HG02610 (cell line): ENCODE measurements at regions not wholly inside any gene's neighbourhood (a gene's known extent, or its start where the extent isn't known, plus 50 kb on each side); places are given as distances from the start of the nearest gene placed in this dataset.

ENCODE experiments used
- ATAC-seq: cut with Tn5 transposase; IDR thresholded peaks from one replicate; pipeline ENCODE4 v1.9.1; 2021; ENCODE audit warnings: mild to moderate bottlenecking, moderate library complexity; ENCODE audit not compliant: unreplicated experiment

GRCh38 chr2:58527647-58528046, 286.5 kb upstream of the FANCL start:
- ATAC-seq = no peak

DNA sequence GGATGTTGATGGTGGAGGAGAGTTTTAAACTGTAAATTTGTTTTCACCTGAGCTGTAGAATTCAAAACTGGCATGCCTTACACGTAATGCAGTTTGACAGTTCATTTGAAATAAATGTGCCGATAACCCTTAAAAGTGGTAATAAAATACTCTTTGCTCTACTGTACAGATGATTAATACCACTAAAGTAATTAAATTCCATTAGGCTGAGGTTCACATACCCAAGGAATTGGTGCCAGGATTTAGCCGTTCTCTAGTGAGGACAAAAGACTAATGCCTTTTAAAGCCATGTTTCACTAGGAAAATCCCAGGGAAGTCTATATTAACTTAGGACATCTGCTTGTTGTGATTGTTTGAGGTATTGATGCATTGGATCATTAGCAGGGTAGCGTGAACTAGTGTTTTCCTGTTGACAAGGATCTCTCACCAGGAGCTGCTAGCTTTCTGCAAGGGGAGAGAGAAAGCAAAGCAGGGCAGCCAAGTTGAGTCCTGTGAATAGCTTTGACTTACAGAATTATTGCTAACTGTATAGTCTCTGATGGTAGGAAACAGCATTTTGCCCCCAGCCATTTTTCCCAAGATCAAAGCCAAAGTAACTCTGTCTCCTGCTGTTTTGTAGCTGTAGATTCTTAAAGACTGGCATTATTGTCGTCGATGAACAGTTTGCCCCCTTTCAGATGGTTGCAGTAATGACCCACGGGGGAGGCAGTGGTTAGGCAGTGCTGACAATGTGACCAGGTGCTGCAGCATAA, 280.9 kb upstream of the FANCL start:
- no peak for ATAC-seq

GRCh38 chr2:58520903-58521302, 279.8 kb upstream of the FANCL start:
- ATAC-seq = no peak

GRCh38 chr2:58517881-58518280, 276.8 kb upstream of the FANCL start:
- ATAC-seq = no peak

- ATAC-seq = no peak
Measured at GRCh38 chr2:58516695-58517094, 275.6 kb upstream of the FANCL start.

- ATAC-seq = no peak
Measured at GRCh38 chr2:58515827-58516573, 274.9 kb upstream of the FANCL start.

DNA sequence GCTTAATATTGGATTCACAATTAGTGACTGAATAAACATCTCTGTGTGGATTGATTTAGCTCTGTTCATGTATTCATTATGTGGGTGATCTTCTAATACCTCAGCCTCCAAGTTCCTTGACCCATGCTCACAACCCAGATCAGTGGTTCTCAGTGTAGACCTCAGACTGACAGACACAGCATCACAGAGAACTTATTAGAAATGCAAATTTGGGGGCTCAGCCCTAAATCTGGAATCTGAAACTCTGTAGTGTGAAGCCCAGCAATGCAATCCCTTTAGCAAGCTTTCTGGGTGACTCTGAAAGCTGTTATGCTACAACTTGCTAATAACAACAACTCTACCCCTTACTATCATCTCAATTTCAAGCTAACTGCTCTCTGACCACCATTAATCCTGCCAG, 273.1 kb upstream of the FANCL start:
- ATAC-seq = peak; percentile 74

- ATAC-seq = no peak
Measured at GRCh38 chr2:58512878-58513277, 271.8 kb upstream of the FANCL start.

DNA sequence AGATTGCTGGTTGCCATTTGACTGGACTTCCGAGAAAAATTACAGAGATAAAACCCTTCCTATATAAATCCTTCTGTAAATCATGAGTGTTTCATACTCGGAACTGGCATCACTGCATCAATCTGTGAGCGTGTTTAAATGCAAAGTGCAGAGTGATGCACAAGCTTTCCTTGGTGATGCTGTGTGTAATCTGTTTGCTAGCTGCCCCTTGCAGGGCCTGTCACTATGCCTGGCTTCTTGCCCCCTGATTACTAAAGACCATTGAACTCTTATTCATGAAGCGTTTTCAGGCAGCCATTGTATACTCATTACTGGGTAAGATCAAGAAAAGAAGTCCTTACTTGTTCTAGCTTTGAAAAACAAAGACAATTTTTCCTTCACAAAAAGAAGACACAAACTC, 266.9 kb upstream of the FANCL start:
- no peak for ATAC-seq

GRCh38 chr2:58503918-58504317, 262.8 kb upstream of the FANCL start:
- no peak for ATAC-seq

DNA sequence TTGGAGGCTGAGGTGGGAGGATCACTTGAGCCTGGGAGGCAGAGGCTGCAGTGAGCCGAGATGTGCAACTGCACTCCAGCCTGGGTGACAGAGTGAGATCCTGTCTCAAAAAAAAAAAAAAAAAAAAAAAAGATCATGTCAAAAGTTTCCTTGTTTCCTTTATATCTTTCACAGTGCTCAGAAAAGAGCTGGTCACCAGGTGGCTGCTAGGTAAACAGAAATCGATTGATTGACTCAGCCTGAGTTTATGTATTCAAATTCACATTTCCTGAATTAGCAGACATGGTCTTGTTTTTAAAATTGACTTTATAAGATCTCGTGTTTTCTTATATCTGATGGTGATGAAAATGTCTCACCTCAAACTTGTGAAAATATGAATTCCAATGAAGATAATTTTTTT, 261.8 kb upstream of the FANCL start:
- ATAC-seq = no peak

DNA sequence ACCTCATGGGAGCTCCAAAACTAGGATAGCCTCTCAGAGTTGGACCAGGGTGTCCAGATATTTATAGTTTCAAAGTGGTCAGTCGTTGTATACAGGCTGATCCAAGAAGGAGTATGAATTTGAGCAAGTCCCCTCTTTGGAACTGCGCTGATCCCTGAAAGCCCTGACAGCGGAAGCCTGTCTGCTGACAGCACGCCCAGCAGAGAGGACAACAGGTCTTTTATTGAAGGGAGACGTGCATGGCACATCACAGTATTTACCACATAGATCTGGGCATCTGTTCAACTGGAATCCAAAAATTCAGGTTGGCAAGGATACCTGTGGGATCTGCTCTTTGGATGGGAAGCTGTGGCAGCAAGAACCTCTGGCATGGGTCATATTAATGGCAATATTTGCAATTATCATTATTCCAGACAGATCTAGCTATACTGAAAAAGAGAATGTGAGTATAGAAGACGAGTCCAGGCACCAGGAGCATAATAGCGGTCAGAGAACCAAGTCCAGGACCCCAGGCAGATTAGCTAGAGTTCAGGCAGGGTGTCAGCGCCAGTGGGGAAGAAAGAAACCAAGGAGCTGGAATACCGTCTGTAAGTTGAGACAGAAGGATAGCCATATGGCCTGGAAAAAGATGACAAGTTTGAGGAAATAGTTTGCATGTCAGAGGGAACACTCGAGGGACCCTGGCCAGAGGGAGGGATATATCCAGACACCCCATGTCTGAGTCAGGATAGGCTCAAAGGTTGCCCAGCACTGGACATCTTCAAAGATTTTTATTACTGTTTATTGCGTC, 260.4 kb upstream of the FANCL start:
- ATAC-seq = no peak

DNA sequence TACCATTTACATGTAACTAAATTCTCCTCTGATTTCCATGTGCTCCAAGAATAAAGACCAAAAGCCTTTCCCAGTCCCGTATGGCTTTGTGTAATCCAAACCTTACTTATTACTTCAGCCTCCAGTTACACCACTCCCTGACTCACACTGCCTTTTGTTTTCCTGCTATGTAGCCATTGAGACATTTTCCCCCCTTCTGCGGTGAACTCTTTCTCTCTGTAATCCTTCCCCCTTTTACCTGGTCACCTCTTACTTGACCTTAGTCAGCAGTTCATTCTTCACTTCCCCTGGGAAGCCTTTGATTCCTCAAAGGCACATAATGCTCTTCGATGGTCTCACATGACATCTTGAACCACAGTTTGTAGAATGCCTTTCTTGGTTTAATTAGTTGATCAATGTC, 256.0 kb upstream of the FANCL start:
- ATAC-seq = no peak

DNA sequence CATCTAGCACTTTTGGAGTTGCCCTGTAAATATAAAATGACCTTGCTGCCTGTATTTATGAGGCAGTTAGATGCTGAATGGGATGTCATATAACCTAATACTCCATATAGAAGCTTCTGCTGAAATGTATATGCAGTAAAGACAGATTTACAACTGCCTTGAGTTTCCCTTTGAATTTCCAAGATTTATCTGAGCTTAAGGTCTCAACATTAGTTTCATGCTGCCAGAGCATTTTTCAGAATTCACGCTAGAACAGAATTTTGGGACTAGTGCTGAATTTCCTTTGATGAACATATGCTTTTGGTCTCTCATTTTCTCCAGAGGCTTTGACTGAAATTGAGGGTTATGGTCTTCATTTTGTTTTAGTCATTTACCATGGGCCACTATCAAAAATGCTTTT, 254.7 kb upstream of the FANCL start:
- ATAC-seq = no peak

GRCh38 chr2:58494071-58494501, 253.0 kb upstream of the FANCL start:
- ATAC-seq = no peak

DNA sequence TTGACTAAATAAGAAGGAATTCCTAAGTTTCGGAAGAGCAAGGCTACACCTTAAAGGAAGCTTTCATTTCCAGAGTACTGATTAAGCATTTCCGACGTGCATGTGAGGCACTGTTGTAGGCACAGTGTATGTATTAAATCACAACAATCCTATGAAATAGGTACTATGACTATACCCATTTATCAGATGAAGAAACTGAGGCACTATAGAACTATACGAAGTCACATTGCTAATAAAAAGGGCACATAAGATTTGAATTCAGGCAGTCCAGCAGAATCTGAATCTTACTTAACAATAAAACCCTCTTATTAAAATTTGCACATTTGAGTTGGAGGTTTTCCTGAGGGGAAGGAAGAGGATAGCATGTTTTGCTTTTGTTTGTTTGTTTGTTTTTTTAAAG, 243.5 kb upstream of the FANCL start:
- ATAC-seq = no peak

DNA sequence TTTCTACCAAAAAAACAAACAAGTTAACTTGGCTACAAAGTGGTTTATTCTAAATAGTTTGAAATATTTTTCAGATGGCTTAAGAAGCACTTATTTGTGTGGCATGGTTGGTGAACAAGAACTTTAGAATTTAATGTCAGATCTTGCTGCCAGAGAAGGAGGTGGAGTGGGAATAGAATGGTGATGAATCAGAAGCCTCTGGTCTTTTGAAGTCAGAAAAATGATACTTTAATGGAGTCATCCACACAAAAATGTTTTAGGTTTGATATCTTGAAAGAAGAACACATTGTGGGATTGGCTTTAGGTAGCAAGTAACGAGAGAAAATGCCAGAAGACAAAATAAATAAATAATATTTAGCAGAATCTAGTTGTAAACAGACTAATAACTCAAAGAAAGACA, 243.1 kb upstream of the FANCL start:
- ATAC-seq = no peak

- ATAC-seq = no peak
Measured at GRCh38 chr2:58483307-58483706, 242.2 kb upstream of the FANCL start.

DNA sequence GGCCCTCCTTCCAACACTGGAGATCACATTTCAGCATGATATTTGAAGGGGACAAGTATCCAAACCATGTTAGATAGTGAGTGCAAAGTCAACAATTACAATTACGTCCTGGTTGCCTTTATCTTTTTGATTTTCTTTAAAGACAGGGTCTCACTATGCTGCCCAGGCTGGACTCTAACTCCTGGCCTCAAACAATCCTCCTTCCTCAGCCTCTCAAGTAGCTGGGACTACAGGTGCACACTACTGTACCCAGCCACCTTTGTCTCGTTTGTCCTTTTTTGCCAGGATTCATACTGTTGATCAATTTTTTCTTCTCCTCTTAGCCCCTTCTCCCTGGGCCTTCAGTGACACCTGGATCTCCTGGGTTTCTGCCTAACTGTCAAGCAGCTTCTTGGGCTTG, 240.5 kb upstream of the FANCL start:
- ATAC-seq = no peak

DNA sequence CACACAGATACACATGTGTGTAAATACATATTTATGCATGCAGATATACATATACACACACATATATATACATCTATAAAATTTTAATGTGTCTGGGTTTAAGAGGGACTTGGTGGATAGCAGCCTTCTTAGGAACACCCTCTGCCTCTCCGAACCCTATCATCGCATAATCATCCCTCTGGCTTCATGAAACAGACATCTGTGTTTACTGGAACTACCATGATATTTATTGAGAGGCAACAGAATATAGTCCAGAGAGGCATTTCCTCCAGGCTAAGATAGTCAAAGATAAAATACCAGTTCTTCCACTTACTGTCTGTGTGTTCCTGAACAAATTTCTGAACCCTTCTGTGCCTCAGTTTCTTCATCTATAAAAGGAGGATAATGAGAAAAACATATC, 239.0 kb upstream of the FANCL start:
- no peak for ATAC-seq

DNA sequence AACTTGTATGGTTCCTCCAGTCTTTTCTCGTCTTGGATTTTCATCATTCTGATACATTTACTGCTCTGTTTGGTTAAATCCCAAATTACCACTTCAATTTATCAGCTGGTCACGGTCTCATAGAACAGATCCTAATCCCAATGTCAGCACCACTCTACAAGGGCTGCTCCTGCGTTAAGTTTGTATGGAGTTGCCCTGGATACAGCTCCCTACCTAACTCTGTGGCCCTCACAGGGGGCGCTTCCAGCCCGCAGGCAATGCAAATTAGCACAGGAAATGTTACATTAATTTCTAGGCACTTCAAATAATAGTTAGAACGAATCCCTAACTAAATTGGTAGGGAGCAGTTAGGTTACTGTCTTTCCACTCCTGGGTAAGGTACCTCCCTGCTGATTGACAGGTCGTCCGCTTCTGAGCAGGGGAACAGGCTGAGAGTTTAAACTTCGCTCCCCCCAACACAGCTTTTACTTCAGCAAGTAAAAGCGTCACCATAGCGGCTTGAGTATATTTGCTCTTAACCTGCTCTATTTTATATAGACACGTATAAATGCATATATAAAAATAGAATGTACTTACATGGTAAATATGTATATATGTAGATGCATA, 238.5 kb upstream of the FANCL start:
- no peak for ATAC-seq
